GM21515 (cell line): ENCODE measurements at regions not wholly inside any gene's neighbourhood (a gene's known extent, or its start where the extent isn't known, plus 50 kb on each side); places are given as distances from the start of the nearest gene placed in this dataset.

Source experiments
- ATAC-seq: cut with Tn5 transposase; IDR thresholded peaks from one replicate; pipeline ENCODE4 v1.9.1; 2021; ENCODE audit not compliant: unreplicated experiment

- ATAC-seq, result no peak
These were observed 241.7 kb upstream of the SUCLG2 start for GRCh38 chr3:67896130-67896529.

- ATAC-seq, result no peak
These were observed 240.1 kb upstream of the SUCLG2 start for GRCh38 chr3:67894510-67894909.

GRCh38 chr3:67884345-67884744 is 229.9 kb upstream of the SUCLG2 start:
- ATAC-seq, result no peak

GRCh38 chr3:67883766-67884165 is 229.4 kb upstream of the SUCLG2 start:
- ATAC-seq, result no peak

- no peak for ATAC-seq
These were observed 228.6 kb upstream of the SUCLG2 start for GRCh38 chr3:67882981-67883380.

GRCh38 chr3:67876261-67876660 is 221.8 kb upstream of the SUCLG2 start:
- ATAC-seq, result no peak

- no peak for ATAC-seq
These were observed 221.4 kb upstream of the SUCLG2 start for GRCh38 chr3:67875858-67876257.

GRCh38 chr3:67875338-67875737 is 220.9 kb upstream of the SUCLG2 start:
- ATAC-seq, result no peak

GRCh38 chr3:67870477-67870876 is 216.1 kb upstream of the SUCLG2 start:
- ATAC-seq, result no peak

- no peak for ATAC-seq
These were observed 212.2 kb upstream of the SUCLG2 start for GRCh38 chr3:67866571-67866970.

GRCh38 chr3:67864587-67865183 is 210.3 kb upstream of the SUCLG2 start:
- no peak for ATAC-seq

GRCh38 chr3:67863869-67864268 is 209.5 kb upstream of the SUCLG2 start:
- no peak for ATAC-seq

- ATAC-seq, result no peak
These were observed 206.0 kb upstream of the SUCLG2 start for GRCh38 chr3:67860429-67860828.

- no peak for ATAC-seq
These were observed 204.1 kb upstream of the SUCLG2 start for GRCh38 chr3:67858492-67858891.

GRCh38 chr3:67856718-67857117 is 202.3 kb upstream of the SUCLG2 start:
- no peak for ATAC-seq

- no peak for ATAC-seq
These were observed 200.3 kb upstream of the SUCLG2 start for GRCh38 chr3:67854663-67855062.

- ATAC-seq, result no peak
These were observed 199.1 kb upstream of the SUCLG2 start for GRCh38 chr3:67853520-67853919.

GRCh38 chr3:67848299-67848698 is 193.9 kb upstream of the SUCLG2 start:
- no peak for ATAC-seq

GRCh38 chr3:67846166-67846565 is 191.8 kb upstream of the SUCLG2 start:
- no peak for ATAC-seq

- ATAC-seq, result no peak
These were observed 178.4 kb upstream of the SUCLG2 start for GRCh38 chr3:67832817-67833216.

- no peak for ATAC-seq
These were observed 176.8 kb upstream of the SUCLG2 start for GRCh38 chr3:67831262-67831661.

- ATAC-seq, result no peak
These were observed 174.1 kb upstream of the SUCLG2 start for GRCh38 chr3:67828486-67829010.

GRCh38 chr3:67821135-67821534 is 166.7 kb upstream of the SUCLG2 start:
- no peak for ATAC-seq
